ENCODE measurements at regions not wholly inside any gene's neighbourhood (a gene's known extent, or its start where the extent isn't known, plus 50 kb on each side); places are given as distances from the start of the nearest gene placed in this dataset.

DNA sequence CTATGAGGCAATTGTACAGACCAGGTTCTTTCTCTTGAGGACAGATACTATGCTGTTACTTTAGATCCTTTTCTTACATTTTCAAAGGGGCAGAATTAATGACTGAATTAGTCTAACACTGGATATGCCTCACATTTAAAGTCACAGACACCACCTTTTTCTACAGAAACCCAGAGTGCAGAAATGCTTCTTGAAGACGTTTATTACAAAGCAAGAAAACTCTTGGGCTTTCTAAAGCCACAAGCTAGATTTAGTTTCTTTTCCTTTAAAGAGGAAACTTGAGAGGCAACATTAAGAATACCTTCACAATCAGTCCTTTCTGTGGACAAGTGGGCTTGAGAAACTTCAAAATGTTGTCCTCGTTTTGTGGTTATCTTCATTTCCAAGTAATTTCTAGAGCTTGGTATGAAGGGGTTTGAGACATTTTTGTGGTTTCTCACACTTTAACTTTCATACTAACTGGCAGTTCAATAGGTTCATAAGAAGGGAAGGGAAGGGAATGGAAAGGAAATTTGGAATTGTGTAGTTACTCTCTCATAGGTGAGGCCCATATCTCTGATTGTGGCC is 527.4 kb downstream of the RASEF start:
- Histone ChIP-seq H3K4me1 (replicated peaks) (no peaks in the 10 kb centered on the region), H3K36me3 (no peaks in the 10 kb centered on the region), H3K27ac (no peak overlapping the region), H3K27me3 (replicated peaks) (no peaks in the 10 kb centered on the region), H3K4me3 (no peak overlapping the region), H3K9me3 (replicated peaks) (no peaks in the 10 kb centered on the region)
- no peak for DNase-seq (ENCODE audit: low read depth in 1 of 2, low spot score in 2 of 2)

DNA sequence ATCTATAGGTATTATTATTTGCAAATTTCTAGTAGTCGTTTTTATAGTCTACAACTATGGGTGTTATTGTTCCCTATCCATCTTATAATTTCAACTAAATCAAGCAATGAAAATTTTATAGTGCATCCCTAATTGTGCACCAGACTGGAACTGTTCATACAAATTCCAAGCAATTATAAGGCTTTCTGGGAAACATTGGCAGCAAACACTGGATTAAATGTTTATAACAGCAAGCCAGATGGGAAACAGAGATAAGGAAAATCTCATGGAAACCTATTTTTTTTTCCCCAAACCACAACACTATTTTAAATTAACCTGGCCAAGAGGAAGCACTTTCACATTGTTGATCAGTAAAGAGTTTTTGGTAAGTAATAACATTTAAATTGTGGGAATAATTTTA is 524.3 kb downstream of the RASEF start:
- Histone ChIP-seq H3K36me3 (no peaks in the 10 kb centered on the region), H3K27ac (no peak overlapping the region), H3K4me1 (replicated peaks) (no peaks in the 10 kb centered on the region), H3K27me3 (replicated peaks) (no peaks in the 10 kb centered on the region), H3K4me3 (no peak overlapping the region), H3K9me3 (replicated peaks) (no peaks in the 10 kb centered on the region)
- no peak for DNase-seq (ENCODE audit: low read depth in 1 of 2, low spot score in 2 of 2)

DNA sequence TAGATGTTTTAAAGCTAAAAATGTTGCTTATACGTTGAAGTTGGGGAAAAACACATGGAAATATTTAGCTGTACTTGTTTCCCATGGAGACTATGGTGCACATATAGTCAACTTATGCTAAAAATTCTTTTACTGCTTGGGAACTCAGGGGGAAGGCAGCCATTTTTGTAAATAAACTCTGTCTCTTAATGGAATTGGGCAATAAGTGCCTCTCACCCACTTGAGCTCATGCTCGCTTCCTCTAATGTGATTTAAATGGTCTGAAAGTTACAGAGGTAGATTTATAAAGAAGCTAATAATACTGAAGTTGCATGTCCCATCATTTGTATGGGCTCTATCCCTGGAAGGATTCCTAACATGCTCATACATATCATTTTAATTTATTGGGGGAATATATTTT is 523.8 kb downstream of the RASEF start:
- no peak for DNase-seq (ENCODE audit: low read depth in 1 of 2, low spot score in 2 of 2)
- Histone ChIP-seq H3K4me3 (no peak overlapping the region), H3K36me3 (no peaks in the 10 kb centered on the region), H3K4me1 (replicated peaks) (no peaks in the 10 kb centered on the region), H3K27me3 (replicated peaks) (no peaks in the 10 kb centered on the region), H3K9me3 (replicated peaks) (no peaks in the 10 kb centered on the region), H3K27ac (no peak overlapping the region)

DNA sequence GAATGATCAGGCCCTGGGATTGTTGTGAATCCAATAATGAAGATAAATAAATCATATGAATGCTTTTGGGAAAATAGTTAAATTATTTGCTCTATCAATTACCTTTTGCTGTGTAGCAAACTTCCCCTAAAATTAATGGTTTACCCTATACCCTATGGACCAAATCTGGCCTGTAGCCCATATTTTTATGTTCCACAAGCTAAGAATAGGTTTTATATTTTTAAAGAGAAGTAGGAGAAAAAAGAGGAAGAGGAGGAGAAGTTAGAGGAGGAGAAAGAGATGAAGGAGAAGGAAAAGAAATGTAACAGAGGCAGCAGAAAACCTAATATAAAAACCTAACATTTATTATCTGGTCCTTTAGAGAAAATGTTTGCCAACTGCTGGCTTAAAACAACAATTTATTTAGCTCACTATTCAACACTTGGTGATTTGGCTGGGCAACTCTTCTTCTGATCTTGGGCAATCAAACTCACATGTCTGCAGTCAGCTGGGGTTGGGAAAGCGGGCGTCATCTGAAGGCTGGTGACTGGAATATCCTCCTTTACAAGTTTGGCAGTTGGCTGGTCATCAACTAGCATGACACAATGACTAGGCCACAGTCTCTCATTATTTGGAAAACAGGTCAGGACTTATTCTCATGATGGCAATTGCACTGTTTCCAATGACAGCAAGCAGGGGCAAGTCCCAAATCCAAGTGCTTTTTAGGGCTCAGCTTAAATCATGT is 522.9 kb downstream of the RASEF start:
- H3K4me1 ChIP-seq (replicated peaks) = no peaks in the 10 kb centered on the region
- H3K9me3 ChIP-seq (replicated peaks) = no peaks in the 10 kb centered on the region
- no peak for DNase-seq (ENCODE audit: low read depth in 1 of 2, low spot score in 2 of 2)
- no peaks in the 10 kb centered on the region for H3K36me3 ChIP-seq
- no peaks in the 10 kb centered on the region for H3K27me3 ChIP-seq (replicated peaks)
- no peak overlapping the region for H3K4me3 ChIP-seq
- H3K27ac ChIP-seq = no peak overlapping the region

DNA sequence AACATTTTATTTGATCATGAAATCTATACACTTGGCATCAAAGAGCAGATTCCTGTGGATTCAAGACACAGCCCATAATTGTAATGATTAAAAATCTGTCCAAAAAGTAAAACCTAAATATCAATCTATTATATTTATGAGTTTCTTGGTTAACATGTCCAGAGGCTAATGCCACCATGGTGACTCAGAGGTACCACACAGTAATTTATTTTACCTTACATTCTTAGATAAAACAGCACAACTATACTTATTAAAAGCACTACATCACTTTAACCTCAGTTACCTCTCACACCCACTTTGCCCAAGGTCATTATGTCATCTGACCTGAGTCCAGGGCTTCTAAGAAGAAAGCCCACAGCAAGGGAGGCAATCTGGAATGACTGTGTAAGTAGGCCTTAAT is 519.2 kb downstream of the RASEF start:
- DNase-seq (ENCODE audit: low read depth in 1 of 2, low spot score in 2 of 2) = no peak
- H3K4me1 ChIP-seq (replicated peaks) = no peaks in the 10 kb centered on the region
- H3K27ac ChIP-seq = no peak overlapping the region
- H3K4me3 ChIP-seq = no peak overlapping the region
- H3K27me3 ChIP-seq (replicated peaks) = no peaks in the 10 kb centered on the region
- no peaks in the 10 kb centered on the region for H3K36me3 ChIP-seq
- H3K9me3 ChIP-seq (replicated peaks) = no peaks in the 10 kb centered on the region

DNA sequence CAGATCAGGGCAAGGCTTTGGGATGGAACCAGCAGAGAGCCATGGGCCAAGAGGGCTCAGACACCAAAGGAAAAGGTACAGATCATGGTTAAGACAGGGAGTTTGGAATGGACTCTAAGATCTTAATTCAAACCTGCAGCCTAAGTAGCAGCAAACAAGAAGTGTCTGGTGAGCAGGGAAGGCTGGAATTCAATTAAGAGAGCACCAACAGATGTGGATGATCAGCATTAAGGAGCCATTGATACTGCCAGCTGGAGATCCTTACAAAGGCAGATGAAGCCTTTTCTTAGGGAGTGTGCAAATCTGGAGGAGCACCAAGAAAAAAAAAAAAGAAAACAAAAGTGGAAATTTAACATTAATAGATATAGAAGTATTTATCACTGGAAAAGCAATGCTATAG is 516.8 kb downstream of the RASEF start:
- H3K9me3 ChIP-seq (replicated peaks) = no peaks in the 10 kb centered on the region
- H3K36me3 ChIP-seq = no peaks in the 10 kb centered on the region
- no peak for DNase-seq (ENCODE audit: low read depth in 1 of 2, low spot score in 2 of 2)
- H3K27me3 ChIP-seq (replicated peaks) = no peaks in the 10 kb centered on the region
- no peaks in the 10 kb centered on the region for H3K4me1 ChIP-seq (replicated peaks)
- no peak overlapping the region for H3K4me3 ChIP-seq
- no peak overlapping the region for H3K27ac ChIP-seq

DNA sequence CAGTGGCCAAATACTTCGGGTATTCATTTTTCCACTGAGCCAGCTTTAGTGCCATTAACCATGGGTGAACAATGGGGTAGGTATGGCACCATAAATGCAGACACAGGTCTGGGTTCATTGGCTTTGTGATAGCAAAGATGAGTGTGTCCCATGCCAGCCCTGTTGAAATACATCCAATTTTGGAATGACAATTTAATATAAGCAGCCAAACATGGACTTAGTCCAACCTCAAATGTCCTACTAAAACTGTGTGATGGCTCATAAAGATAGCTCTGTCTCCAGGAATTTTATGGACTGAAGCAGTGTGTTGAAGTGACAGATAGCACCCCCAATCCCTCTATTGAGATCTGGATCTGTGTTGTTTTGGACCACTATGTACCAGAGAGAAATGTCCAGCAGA is 514.9 kb downstream of the RASEF start:
- Histone ChIP-seq H3K27ac (no peak overlapping the region), H3K4me3 (no peak overlapping the region), H3K9me3 (replicated peaks) (no peaks in the 10 kb centered on the region), H3K36me3 (no peaks in the 10 kb centered on the region), H3K4me1 (replicated peaks) (no peaks in the 10 kb centered on the region), H3K27me3 (replicated peaks) (no peaks in the 10 kb centered on the region)
- no peak for DNase-seq (ENCODE audit: low read depth in 1 of 2, low spot score in 2 of 2)

DNA sequence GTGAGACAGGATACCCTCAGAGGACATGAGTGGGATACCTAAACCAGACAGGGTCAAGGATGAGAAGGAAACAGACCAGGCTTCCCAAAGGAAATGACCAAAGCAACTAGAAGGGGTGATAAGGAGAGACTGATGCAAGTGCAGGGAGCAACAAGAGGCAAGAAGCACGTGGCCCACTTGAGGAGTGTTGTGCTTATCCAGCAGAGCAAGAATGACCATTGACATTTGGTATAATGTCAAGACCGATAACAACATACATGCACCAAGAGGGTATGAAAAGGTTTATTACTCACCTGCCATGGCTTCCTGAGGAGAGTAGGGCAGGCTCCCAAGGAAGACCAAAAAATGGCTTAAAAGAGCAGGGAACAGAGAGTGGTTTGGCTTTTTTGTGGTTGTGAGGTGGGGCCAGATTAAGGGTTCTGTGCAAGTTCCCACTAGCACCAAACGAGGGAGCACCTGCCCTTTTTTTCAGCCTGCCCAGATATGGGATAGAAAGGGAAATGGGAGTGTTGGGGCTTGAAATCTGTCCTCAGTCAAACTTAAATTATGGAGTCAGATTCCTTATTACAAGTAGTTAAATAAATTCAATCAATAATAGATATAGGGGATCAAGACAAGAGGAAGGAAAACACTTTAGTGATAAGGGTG is 513.6 kb downstream of the RASEF start:
- Histone ChIP-seq H3K4me3 (no peak overlapping the region), H3K9me3 (replicated peaks) (no peaks in the 10 kb centered on the region), H3K4me1 (replicated peaks) (no peaks in the 10 kb centered on the region), H3K36me3 (no peaks in the 10 kb centered on the region), H3K27ac (no peak overlapping the region), H3K27me3 (replicated peaks) (no peaks in the 10 kb centered on the region)
- DNase-seq (ENCODE audit: low read depth in 1 of 2, low spot score in 2 of 2) = no peak

DNA sequence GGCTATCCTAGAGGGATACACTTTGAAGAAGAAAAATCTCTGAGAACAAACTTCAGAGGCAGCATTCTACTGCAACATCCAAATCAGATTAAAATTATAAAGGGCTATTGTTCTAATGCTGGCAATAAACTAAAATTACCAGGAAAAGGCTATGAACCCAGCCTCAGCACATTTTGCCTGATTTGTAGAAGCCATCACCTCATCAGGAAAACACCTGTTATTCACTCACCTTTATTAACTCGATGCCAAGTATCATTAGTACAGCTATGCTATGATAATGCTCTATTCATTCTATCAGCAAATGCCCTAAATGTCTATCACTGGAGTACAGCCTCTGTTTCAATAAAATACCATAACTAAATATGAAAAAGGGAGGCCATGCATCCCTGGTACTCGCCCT is 510.2 kb downstream of the RASEF start:
- no peak for DNase-seq (ENCODE audit: low read depth in 1 of 2, low spot score in 2 of 2)
- no peaks in the 10 kb centered on the region for H3K9me3 ChIP-seq (replicated peaks)
- no peaks in the 10 kb centered on the region for H3K4me1 ChIP-seq (replicated peaks)
- H3K27me3 ChIP-seq (replicated peaks) = no peaks in the 10 kb centered on the region
- no peak overlapping the region for H3K4me3 ChIP-seq
- H3K27ac ChIP-seq = no peak overlapping the region
- no peaks in the 10 kb centered on the region for H3K36me3 ChIP-seq

DNA sequence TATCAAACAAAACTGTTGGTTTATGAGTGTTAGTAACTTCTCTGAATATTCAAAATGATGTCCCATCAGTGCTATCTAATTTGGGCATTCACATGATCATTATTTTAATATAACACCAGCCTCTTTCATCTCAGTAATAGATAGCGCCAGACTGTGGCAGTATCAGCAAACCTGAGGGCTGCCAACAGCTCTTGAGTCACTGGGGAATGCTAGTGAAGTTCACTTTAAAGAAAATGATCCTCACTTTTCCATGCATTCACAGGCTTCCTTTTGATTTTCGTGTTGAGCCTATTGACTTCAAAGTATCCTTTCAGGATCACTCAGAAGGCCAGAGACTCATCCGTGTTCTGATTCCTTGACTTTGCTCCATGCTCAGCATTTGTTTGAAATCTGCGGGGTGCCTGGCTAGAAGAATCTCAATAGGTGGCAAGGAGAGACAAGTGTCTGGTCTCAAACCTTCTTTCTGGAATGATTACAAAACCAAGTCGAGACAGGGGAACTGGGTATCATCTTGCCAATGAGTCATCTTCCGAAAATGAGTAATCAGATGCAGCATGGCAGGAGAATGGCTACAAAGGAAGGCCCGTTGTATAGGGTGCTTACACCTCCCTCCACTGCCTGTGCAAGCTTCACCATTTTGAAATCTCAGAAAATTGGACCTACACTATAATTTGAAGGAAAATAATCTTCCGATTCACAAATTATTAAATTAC is 509.1 kb downstream of the RASEF start:
- Histone ChIP-seq H3K9me3 (replicated peaks) (no peaks in the 10 kb centered on the region), H3K36me3 (no peaks in the 10 kb centered on the region), H3K4me1 (replicated peaks) (no peaks in the 10 kb centered on the region), H3K4me3 (no peak overlapping the region), H3K27ac (no peak overlapping the region), H3K27me3 (replicated peaks) (no peaks in the 10 kb centered on the region)
- DNase-seq (ENCODE audit: low read depth in 1 of 2, low spot score in 2 of 2) = no peak

DNA sequence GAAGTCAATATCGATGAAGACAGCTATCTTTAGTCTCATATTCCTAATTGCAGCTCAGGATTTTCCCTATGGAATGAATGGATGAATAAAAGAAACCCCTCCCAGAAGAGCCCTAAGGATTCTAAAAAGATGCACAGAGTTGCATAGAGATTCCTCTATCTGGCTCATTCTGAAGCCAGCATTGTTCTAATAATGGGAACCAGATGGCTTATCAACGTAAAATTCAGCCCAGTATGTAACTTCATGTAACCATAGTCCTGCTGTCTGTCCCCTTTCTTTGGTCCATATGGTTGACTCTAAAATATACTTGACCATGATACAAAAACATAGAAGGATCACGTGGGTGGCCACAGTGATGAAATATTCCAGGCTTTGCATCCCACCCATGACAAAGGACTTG is 508.6 kb downstream of the RASEF start:
- DNase-seq (ENCODE audit: low read depth in 1 of 2, low spot score in 2 of 2) = no peak
- Histone ChIP-seq H3K9me3 (replicated peaks) (no peaks in the 10 kb centered on the region), H3K27ac (no peak overlapping the region), H3K27me3 (replicated peaks) (no peaks in the 10 kb centered on the region), H3K4me1 (replicated peaks) (peaks cover 4% of the 10 kb centered on the region; the same call in 1 of the 2 replicates), H3K36me3 (no peaks in the 10 kb centered on the region), H3K4me3 (no peak overlapping the region)

DNA sequence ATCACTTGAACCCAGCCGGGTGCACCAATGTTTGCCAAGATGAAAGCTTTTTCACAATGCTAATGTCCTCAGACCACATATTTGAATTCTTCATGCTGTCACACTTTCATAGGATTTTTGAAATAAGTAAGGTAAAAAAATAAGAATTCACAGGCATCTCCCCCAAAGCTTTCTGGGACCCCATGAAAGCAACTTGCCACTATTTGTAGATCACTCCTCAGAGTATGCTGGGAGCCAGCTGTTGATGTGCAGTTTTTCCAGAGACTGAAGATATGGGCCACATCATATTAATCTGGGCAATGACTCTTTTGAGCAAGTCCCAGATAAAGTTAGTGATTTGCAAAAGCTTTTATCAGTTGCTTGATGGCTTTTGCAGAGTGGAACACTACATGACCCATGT is 507.9 kb downstream of the RASEF start:
- no peak for DNase-seq (ENCODE audit: low read depth in 1 of 2, low spot score in 2 of 2)
- Histone ChIP-seq H3K36me3 (no peaks in the 10 kb centered on the region), H3K9me3 (replicated peaks) (no peaks in the 10 kb centered on the region), H3K4me3 (no peak overlapping the region), H3K27ac (no peak overlapping the region), H3K27me3 (replicated peaks) (no peaks in the 10 kb centered on the region), H3K4me1 (replicated peaks) (peaks cover 5% of the 10 kb centered on the region; the same call in 1 of the 2 replicates)

DNA sequence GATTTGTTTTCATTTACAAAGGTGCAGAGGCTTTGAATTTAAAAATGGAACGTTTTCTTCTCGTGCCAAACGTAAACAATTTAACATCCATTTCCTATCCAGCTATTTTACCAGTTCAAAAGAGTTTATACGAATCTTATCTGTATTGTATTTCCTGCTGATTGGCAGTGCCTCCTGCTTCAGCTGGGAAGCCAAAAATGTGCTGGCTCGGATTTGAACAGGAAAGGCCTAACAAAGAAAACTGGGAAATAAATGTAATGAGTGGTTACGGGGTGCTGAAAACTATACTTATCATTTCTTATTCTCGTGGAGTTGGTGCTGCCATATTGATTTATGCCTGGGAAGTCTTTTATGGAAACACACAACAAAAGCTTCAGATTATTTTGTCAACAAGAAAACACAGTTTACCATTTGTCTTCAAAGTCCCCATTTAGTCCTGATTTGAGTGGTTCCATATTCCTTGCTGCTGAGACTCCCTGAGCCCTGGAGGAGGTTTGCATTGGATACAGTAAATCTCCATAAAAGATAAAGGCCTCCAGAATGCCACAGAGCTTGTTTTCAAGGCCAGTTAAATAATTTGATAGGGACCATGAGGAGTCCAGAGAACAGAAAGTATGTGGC is 507.4 kb downstream of the RASEF start:
- DNase-seq (ENCODE audit: low read depth in 1 of 2, low spot score in 2 of 2) = no peak

DNA sequence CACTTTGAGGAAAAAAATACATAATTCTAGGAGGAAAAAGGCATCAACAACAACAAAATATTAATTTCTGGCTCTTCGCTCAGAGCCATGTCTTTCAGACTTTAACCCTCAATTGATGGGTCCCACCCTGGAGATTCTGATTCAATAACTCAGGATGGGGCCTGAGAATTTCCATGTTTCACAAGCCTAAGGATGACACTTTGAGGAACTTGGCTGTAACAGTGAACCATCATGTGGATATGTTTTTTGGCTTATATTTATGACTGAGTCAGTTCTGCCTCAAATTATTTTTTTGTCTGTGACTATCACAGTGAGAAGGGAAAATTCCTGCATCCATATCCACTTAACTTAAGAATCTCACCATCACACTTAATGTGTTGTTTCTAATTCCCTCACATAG is 504.6 kb downstream of the RASEF start:
- H3K9me3 ChIP-seq (replicated peaks) = no peaks in the 10 kb centered on the region
- no peak overlapping the region for H3K27ac ChIP-seq
- no peak overlapping the region for H3K4me3 ChIP-seq
- H3K36me3 ChIP-seq = no peaks in the 10 kb centered on the region
- DNase-seq (ENCODE audit: low read depth in 1 of 2, low spot score in 2 of 2) = no peak
- no peaks in the 10 kb centered on the region for H3K27me3 ChIP-seq (replicated peaks)
- H3K4me1 ChIP-seq (replicated peaks) = peaks cover 5% of the 10 kb centered on the region; the same call in 1 of the 2 replicates

More for the DNA sequence above, 507.4 kb downstream of the RASEF start:
- no peaks in the 10 kb centered on the region for H3K36me3 ChIP-seq
- H3K27me3 ChIP-seq (replicated peaks) = no peaks in the 10 kb centered on the region
- no peak overlapping the region for H3K4me3 ChIP-seq
- peaks cover 5% of the 10 kb centered on the region; the same call in 1 of the 2 replicates for H3K4me1 ChIP-seq (replicated peaks)
- H3K9me3 ChIP-seq (replicated peaks) = no peaks in the 10 kb centered on the region
- no peak overlapping the region for H3K27ac ChIP-seq

All from SJSA1 (cell line).